ENCODE measurements at regions not wholly inside any gene's neighbourhood (a gene's known extent, or its start where the extent isn't known, plus 50 kb on each side); places are given as distances from the start of the nearest gene placed in this dataset.

DNA sequence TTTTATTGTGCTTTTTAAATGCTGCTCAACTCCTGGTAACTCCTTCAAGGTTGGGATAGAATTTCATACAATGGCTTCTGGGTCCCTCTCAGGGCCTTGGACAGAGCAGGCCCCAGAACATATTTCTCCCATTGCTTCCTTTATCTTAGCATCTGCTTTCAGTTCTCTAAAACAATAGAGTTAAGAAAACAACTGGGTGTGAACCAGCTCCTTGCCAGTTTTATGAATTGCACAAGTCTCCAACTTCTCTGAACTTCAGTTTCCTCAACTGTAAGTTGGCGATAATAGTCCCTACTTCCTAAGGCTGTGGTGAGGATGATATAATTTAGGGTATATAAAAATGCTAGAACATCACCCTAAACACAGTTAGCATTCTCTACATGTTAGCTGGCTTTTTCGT lies 77.0 kb upstream of the INHBA start:
- no peak for DNase-seq (ENCODE audit: low read depth in 2 of 2)
- Histone ChIP-seq H3K4me3 (replicated peaks in 1 of 4; ENCODE audit: control extremely low read depth in 1 of 4, insufficient read depth in 1 of 4, low read depth in 3 of 4, low read length in 4 of 4) (no peak overlapping the region), H4K20me1 (ENCODE audit: control insufficient read depth, extremely low read depth, insufficient read depth, low read length) (no peaks in the 10 kb centered on the region), H3K4me1 (ENCODE audit: control insufficient read depth, extremely low read depth, insufficient read depth, low read length) (no peaks in the 10 kb centered on the region), H3K27me3 (ENCODE audit: control insufficient read depth, insufficient read depth, low read length) (no peaks in the 10 kb centered on the region), H3K4me2 (ENCODE audit: extremely low read depth, insufficient read depth, low read length) (no peak overlapping the region), H3K9me3 (ENCODE audit: control insufficient read depth, insufficient read depth, low read depth, low read length) (no peaks in the 10 kb centered on the region), H3K9ac (ENCODE audit: insufficient read depth, low read length) (no peak overlapping the region), H2AFZ (ENCODE audit: low read length) (no peak overlapping the region), H3K36me3 (ENCODE audit: control insufficient read depth, insufficient read depth, low read length) (no peaks in the 10 kb centered on the region), H3K27ac (ENCODE audit: insufficient read depth, low read length) (no peak overlapping the region), H3K79me2 (ENCODE audit: control insufficient read depth, insufficient read depth, low read length) (no peaks in the 10 kb centered on the region)
- TF ChIP-seq EZH2 (IDR thresholded peaks at IDR 0.05; ENCODE audit: low read length, missing control alignments) = no peak
- TF ChIP-seq, protein P1, sequence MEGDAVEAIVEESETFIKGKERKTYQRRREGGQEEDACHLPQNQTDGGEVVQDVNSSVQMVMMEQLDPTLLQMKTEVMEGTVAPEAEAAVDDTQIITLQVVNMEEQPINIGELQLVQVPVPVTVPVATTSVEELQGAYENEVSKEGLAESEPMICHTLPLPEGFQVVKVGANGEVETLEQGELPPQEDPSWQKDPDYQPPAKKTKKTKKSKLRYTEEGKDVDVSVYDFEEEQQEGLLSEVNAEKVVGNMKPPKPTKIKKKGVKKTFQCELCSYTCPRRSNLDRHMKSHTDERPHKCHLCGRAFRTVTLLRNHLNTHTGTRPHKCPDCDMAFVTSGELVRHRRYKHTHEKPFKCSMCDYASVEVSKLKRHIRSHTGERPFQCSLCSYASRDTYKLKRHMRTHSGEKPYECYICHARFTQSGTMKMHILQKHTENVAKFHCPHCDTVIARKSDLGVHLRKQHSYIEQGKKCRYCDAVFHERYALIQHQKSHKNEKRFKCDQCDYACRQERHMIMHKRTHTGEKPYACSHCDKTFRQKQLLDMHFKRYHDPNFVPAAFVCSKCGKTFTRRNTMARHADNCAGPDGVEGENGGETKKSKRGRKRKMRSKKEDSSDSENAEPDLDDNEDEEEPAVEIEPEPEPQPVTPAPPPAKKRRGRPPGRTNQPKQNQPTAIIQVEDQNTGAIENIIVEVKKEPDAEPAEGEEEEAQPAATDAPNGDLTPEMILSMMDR (conservative IDR thresholded peaks at IDR 0.05 in 1 of 2, IDR thresholded peaks at IDR 0.05 in 1 of 2; ENCODE audit: low read depth in 1 of 2, low read length in 2 of 2) = no peak

DNA sequence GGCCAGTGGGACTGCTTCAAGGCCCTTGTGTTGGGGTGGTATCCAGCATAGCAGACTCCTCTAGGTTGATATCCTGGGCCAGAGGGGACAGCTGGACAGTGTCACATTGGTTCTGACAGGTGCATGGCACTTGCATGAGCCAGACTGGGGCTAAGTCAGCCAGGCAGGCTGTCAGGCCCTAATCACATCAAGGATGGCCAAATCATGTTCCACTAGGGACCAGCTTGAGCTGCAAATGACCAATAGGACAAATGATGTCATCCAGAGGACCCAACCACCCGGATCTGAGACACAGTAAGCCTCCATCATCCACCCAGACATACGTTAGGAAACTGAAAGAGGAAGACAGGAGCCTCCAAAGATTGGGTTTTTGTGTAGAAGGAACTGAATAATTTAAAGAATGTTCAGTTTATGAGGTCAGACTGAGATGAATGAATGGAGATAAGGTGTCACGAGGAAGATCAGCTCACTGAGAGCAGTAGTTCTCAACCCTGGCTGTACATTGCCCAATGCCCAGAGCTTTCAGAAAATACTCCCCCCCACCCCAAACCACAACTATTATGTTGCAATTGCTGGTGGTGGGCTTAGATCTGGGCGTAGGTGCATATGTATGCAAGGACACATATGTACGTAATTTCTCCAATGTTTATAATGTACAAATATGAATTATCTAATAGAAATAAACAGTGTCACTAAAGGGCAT lies 75.2 kb upstream of the INHBA start:
- Histone ChIP-seq H3K27ac (ENCODE audit: insufficient read depth, low read length) (no peak overlapping the region), H4K20me1 (ENCODE audit: control insufficient read depth, extremely low read depth, insufficient read depth, low read length) (no peaks in the 10 kb centered on the region), H3K27me3 (ENCODE audit: control insufficient read depth, insufficient read depth, low read length) (no peaks in the 10 kb centered on the region), H2AFZ (ENCODE audit: low read length) (no peak overlapping the region), H3K9ac (ENCODE audit: insufficient read depth, low read length) (no peak overlapping the region), H3K4me1 (ENCODE audit: control insufficient read depth, extremely low read depth, insufficient read depth, low read length) (no peaks in the 10 kb centered on the region), H3K4me2 (ENCODE audit: extremely low read depth, insufficient read depth, low read length) (no peak overlapping the region), H3K79me2 (ENCODE audit: control insufficient read depth, insufficient read depth, low read length) (no peaks in the 10 kb centered on the region), H3K4me3 (replicated peaks in 1 of 4; ENCODE audit: control extremely low read depth in 1 of 4, insufficient read depth in 1 of 4, low read depth in 3 of 4, low read length in 4 of 4) (no peak overlapping the region), H3K36me3 (ENCODE audit: control insufficient read depth, insufficient read depth, low read length) (no peaks in the 10 kb centered on the region), H3K9me3 (ENCODE audit: control insufficient read depth, insufficient read depth, low read depth, low read length) (no peaks in the 10 kb centered on the region)
- peak in 1 of 2 donors; percentile 33 for DNase-seq (ENCODE audit: low read depth in 2 of 2)
- TF ChIP-seq EZH2 (IDR thresholded peaks at IDR 0.05; ENCODE audit: low read length, missing control alignments) = no peak
- TF ChIP-seq, protein P1 (conservative IDR thresholded peaks at IDR 0.05 in 1 of 2, IDR thresholded peaks at IDR 0.05 in 1 of 2; ENCODE audit: low read depth in 1 of 2, low read length in 2 of 2) = no peak

DNA sequence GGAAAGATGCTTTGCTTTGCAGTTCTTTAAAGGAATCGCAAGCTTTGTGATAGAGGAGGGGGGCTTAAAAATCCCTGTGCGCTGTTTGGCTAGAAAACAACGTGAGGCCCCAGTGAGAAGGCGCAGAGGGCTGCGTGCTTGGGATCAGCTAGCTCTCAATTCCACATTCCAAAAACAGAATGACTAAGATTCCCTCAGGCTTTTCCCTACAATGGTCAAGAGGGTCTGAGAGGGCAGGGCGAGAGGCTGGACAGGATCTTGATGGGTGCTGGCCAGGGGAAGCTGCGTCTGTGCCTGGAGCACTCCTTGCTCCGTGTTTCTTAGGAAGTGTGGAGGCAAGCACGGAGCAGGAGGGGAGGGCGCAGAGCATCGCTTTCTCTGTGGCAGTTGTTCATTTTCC lies 72.1 kb upstream of the INHBA start:
- Histone ChIP-seq H3K9ac (ENCODE audit: insufficient read depth, low read length) (no peak overlapping the region), H3K4me3 (replicated peaks in 1 of 4; ENCODE audit: control extremely low read depth in 1 of 4, insufficient read depth in 1 of 4, low read depth in 3 of 4, low read length in 4 of 4) (no peak overlapping the region), H3K79me2 (ENCODE audit: control insufficient read depth, insufficient read depth, low read length) (no peaks in the 10 kb centered on the region), H2AFZ (ENCODE audit: low read length) (no peak overlapping the region), H3K27ac (ENCODE audit: insufficient read depth, low read length) (no peak overlapping the region), H3K4me1 (ENCODE audit: control insufficient read depth, extremely low read depth, insufficient read depth, low read length) (no peaks in the 10 kb centered on the region), H3K9me3 (ENCODE audit: control insufficient read depth, insufficient read depth, low read depth, low read length) (no peaks in the 10 kb centered on the region), H3K4me2 (ENCODE audit: extremely low read depth, insufficient read depth, low read length) (no peak overlapping the region), H3K27me3 (ENCODE audit: control insufficient read depth, insufficient read depth, low read length) (no peaks in the 10 kb centered on the region), H4K20me1 (ENCODE audit: control insufficient read depth, extremely low read depth, insufficient read depth, low read length) (no peaks in the 10 kb centered on the region), H3K36me3 (ENCODE audit: control insufficient read depth, insufficient read depth, low read length) (no peaks in the 10 kb centered on the region)
- no peak for TF ChIP-seq EZH2 (IDR thresholded peaks at IDR 0.05; ENCODE audit: low read length, missing control alignments)
- TF ChIP-seq, protein P1 (conservative IDR thresholded peaks at IDR 0.05 in 1 of 2, IDR thresholded peaks at IDR 0.05 in 1 of 2; ENCODE audit: low read depth in 1 of 2, low read length in 2 of 2) = no peak
- no peak for DNase-seq (ENCODE audit: low read depth in 2 of 2)

Measured in fibroblast of lung (primary cell).